ENCODE measurements at regions not wholly inside any gene's neighbourhood (a gene's known extent, or its start where the extent isn't known, plus 50 kb on each side); places are given as distances from the start of the nearest gene placed in this dataset.

DNA sequence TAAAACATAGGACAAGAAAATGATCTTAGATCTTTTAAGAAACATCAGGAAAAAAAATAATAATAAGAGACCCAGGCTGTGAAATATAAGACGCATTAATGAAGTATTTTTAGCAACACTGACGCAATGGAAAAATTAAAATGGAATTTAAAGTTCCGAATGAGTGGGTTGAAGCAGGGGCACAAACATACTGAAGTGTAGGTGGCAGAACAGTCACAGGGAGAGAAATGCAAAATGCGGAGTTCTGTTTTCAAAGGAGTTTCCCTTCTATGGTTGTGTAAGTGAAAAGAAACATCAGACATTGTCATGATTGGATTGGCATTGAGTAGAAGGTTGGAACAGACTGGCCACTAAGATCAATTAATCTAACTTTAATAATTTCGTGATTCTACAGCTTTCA, 159.8 kb downstream of the CYSLTR2 start:
- Histone ChIP-seq H3K27ac (no peak overlapping the region), H3K9me3 (no peaks in the 10 kb centered on the region), H3K4me1 (peaks cover 0 to 11% (median 0%) of the 10 kb centered on the region in 9 donors), H3K27me3 (no peaks in the 10 kb centered on the region), H3K36me3 (no peaks in the 10 kb centered on the region), H3K4me3 (no peak overlapping the region)
- peak in 2 of 9 donors; percentile 12 to 13 for TF ChIP-seq CTCF (IDR thresholded peaks at IDR 0.05)
- DNase-seq (no peak), ATAC-seq (peak in 3 of 8 donors; percentile 38 to 56 (median 51))
- 65 to 67% methylated on average over 5 of the region's 5 CpGs for WGBS, 2 donors
- intact Hi-C loops (cut with DNase I), result no loop called here

GRCh38 chr13:48816700-48817099, 159.0 kb upstream of the FNDC3A start:
- no peak for DNase-seq
- intact Hi-C loops (cut with DNase I), result no loop called here
- no peak for ATAC-seq

GRCh38 chr13:48817166-48817802, 158.4 kb upstream of the FNDC3A start:
- H3K27me3 ChIP-seq, result no peaks in the 10 kb centered on the region
- peaks cover 0 to 15% (median 0%) of the 10 kb centered on the region in 9 donors for H3K4me1 ChIP-seq
- H3K9me3 ChIP-seq, result no peaks in the 10 kb centered on the region
- no peak for ATAC-seq
- DNase-seq, result no peak
- TF ChIP-seq CTCF (IDR thresholded peaks at IDR 0.05), result no peak
- H3K4me3 ChIP-seq, result no peak overlapping the region
- H3K27ac ChIP-seq, result no peak overlapping the region
- intact Hi-C loops (cut with DNase I), result no loop called here
- 81 to 87% methylated on average over 5 of the region's 5 CpGs for WGBS, 2 donors
- no peaks in the 10 kb centered on the region for H3K36me3 ChIP-seq

More at GRCh38 chr13:48816700-48817099, 159.0 kb upstream of the FNDC3A start:
- Histone ChIP-seq H3K4me3 (no peak overlapping the region), H3K27ac (no peak overlapping the region), H3K36me3 (no peaks in the 10 kb centered on the region), H3K4me1 (peaks cover 0 to 15% (median 0%) of the 10 kb centered on the region in 9 donors), H3K9me3 (no peaks in the 10 kb centered on the region), H3K27me3 (no peaks in the 10 kb centered on the region)
- TF ChIP-seq CTCF (IDR thresholded peaks at IDR 0.05), result no peak
- WGBS, 2 donors, result 78 to 79% methylated on average over 2 of the region's 2 CpGs

GRCh38 chr13:48818495-48819356, 157.0 kb upstream of the FNDC3A start:
- intact Hi-C loops (cut with DNase I), result no loop called here
- Histone ChIP-seq H3K27me3 (no peaks in the 10 kb centered on the region), H3K4me3 (no peak overlapping the region), H3K4me1 (peaks cover 0 to 15% (median 0%) of the 10 kb centered on the region in 9 donors), H3K27ac (peak overlapping the region in 1 of 10 donors; percentile 28), H3K9me3 (no peaks in the 10 kb centered on the region), H3K36me3 (no peaks in the 10 kb centered on the region)
- no peak for DNase-seq
- TF ChIP-seq CTCF (IDR thresholded peaks at IDR 0.05), result no peak
- ATAC-seq, result peak in 2 of 8 donors; percentile 53 to 72
- WGBS, 2 donors, result 75 to 80% methylated on average over 3 of the region's 3 CpGs
